ENCODE measurements at regions not wholly inside any gene's neighbourhood (a gene's known extent, or its start where the extent isn't known, plus 50 kb on each side); places are given as distances from the start of the nearest gene placed in this dataset.
"Not testable (repeated sequence)": the region's sequence is repeated elsewhere in the genome, so short reads cannot be mapped to it uniquely, and the experiment has no call there.

GRCh38 chr5:112472614-112473013 is 53.5 kb upstream of the EPB41L4A start:
- DNase-seq (ENCODE audit: low spot score): no peak

DNA sequence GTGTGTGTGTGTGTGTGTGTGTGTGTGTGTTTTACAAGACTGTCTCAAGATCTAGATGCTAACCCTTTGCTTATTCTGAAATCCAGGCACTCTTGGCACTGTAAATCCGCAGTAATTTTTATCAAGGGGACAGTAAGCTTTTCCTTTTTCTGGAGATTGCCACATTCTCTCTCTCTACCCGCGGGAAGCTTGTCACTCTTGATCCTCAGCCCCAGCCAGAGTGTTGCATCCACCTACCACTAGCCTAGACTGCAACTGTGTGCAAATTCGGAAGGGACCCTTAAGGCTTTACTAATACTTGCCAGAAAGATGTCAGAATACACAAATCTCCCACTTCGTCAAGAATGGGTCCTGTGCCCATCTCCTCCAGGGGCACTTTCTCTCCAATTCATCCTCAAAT is 54.9 kb upstream of the EPB41L4A start:
- no peak for DNase-seq (ENCODE audit: low spot score)

- DNase-seq (ENCODE audit: low spot score): no peak
Measured at GRCh38 chr5:112475747-112476365, 56.8 kb upstream of the EPB41L4A start.

DNA sequence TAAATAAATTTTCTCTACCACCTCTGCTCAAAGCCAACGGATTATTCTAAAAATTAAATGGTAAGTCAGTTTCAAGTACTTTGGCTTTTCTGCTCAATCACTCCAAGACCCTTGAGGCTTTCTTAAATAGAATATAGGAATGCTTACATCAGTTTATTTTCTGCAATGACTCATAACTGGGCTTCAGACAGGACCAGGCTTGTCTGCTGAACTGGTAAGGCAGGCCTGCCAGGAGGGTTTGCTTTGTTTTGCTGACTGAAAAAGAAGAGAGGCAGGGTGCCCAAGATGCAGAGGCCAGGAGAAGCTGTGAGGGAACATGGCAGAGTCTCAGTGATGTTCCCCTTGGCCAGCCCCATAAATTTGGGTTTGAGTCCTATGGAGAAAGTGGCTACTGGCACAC is 60.3 kb upstream of the EPB41L4A start:
- DNase-seq (ENCODE audit: low spot score): peak; percentile 17

DNA sequence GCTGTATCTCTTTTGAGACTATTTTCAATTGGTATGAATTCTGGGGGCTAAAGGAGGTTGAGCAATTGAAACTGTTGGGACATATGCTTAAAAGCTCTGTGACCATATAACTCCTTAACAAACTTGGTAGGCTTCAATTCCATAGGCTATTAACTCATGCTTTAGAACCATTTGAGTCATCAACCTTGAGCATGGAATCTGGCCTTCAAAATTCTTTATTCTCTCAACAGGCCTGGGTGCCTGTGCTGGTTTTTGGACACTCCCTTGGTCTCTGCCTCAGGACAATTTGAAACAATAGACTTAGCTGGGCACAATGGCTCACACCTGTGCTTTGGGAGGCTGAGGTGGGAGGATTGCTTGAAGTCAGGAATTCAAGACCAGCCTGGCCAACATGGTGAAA is 61.4 kb upstream of the EPB41L4A start:
- no peak for DNase-seq (ENCODE audit: low spot score)

DNA sequence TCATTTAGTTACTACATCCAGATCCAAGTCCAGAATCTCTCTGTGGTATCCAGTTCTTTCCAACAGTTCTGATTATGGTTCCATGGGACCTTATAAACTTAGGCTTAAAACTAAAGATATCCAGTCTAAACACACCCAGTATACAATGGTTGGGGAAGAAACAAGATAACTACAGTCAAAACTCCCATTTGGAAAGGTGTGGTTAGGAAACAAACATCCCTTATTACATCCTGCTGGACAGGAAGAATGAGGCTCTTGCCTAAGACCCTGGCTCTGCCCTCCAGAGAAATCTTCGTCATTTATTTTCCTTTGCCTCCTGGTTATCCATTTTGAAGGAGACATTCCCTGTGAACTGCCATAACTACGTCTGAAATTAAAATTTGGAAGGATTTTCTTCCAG is 64.6 kb upstream of the EPB41L4A start:
- no peak for DNase-seq (ENCODE audit: low spot score)

DNA sequence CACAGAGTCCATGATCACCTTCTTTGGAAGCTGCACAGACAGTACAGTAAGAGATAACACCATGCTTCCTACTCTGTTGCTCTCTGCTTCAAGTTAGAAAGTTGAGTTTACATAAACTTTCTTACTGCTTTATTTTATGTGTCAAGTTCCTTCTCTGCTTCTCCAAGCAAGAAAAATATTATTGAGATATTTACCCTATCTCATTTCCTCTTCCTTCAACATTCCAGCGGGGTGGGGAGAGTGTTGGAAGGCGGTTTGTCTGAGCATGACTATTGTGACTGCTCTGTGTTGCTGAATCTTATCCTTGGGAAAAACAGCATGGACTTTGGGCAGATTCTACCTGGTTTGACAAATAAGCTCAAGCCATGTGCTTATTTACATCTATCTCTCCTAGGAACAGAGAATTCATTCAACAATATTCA is 66.9 kb upstream of the EPB41L4A start:
- DNase-seq (ENCODE audit: low spot score): no peak

DNA sequence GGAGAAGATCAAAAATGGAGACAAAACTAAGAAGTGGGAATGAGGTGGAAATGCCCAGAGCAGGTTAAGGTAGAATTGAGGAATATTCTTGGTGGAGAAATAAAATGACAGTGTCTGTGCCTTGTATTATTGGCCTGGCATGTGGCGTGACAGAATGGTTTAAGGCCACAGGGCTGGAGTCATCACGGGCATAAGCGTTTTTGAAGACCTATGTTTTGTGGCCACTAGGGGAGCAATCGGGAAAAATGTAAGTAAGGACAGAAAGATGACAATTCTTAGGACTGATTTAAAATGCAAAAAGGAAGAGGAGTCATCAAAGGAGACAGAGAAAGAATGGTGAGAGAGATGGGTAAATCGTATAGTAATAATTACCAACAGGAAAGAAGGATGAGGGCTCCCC is 72.2 kb upstream of the EPB41L4A start:
- DNase-seq (ENCODE audit: low spot score): peak; percentile 33

DNA sequence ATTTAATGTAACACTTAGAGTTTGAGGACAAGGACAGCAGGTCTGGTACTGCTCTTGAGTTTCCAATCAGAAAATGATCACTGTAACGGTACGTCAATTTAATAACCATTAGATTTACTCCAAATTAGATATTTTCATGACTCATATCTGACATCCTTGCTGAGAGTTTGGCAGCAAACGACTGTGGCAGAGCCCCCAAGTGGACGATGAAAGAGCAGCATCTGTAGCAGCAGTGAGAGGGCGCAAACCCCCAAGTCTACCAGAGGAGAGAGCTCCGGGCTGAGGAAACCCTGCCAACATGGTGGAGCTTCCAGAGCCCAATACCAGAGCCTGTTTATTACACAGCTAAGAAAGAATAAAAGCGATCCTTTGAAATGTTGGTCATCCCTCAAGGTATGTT is 73.2 kb upstream of the EPB41L4A start:
- peak; percentile 77 for DNase-seq (ENCODE audit: low spot score)

- DNase-seq (ENCODE audit: low spot score): not testable (repeated sequence)
Measured at GRCh38 chr5:112503749-112504501, 84.8 kb upstream of the EPB41L4A start.

- not testable (repeated sequence) for DNase-seq (ENCODE audit: low spot score)
Measured at GRCh38 chr5:112509097-112509496, 90.0 kb upstream of the EPB41L4A start.

DNA sequence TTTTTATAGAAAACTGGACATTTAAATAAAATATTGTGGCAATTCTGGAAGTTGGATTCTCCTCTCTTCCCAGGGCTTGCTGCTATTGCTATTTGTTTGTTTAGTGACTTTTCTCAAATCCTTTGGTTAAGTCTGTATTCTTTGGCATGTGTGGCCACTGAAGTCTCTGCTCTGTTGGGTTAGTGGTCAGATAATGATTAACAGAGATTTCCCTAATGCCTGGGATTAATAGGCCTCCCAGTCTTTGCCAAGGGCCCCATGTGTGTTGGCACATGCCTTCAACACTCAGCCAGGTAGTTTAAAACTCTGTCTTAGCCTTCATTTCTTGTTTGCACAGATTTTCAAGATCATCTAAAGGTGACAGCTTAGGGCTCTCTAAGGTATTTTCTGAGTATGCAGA is 92.8 kb upstream of the EPB41L4A start:
- DNase-seq (ENCODE audit: low spot score): no peak

- no peak for DNase-seq (ENCODE audit: low spot score)
Measured at GRCh38 chr5:112512901-112513300, 93.8 kb upstream of the EPB41L4A start.

- no peak for DNase-seq (ENCODE audit: low spot score)
Measured at GRCh38 chr5:112514111-112514510, 95.0 kb upstream of the EPB41L4A start.

- DNase-seq (ENCODE audit: low spot score): not testable (repeated sequence)
Measured at GRCh38 chr5:112520474-112520873, 101.4 kb upstream of the EPB41L4A start.

GRCh38 chr5:112522891-112523673 is 104.0 kb upstream of the EPB41L4A start:
- DNase-seq (ENCODE audit: low spot score): not testable (repeated sequence)

- DNase-seq (ENCODE audit: low spot score): not testable (repeated sequence)
Measured at GRCh38 chr5:112523674-112524263, 104.7 kb upstream of the EPB41L4A start.

DNA sequence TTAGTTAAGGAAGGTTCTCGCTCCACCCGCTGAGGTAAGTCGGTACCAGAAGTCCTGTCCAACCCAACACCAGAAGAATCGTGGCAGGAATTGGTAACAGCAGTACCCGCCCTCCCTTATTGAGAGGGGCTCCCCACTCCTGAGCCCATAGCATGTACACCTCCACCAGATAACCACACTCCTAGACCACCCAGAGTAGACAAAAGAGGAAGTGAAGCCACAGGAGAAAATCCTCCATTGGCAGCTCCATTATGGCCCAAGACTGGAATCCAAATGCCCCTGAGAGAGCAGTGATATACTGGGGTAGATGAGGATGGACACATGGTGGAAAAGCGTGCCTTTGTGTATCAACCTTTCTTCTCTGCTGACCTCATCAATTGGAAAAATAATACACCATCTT is 106.1 kb upstream of the EPB41L4A start:
- no peak for DNase-seq (ENCODE audit: low spot score)

GRCh38 chr5:112528928-112529327 is 109.9 kb upstream of the EPB41L4A start:
- DNase-seq (ENCODE audit: low spot score): no peak

DNA sequence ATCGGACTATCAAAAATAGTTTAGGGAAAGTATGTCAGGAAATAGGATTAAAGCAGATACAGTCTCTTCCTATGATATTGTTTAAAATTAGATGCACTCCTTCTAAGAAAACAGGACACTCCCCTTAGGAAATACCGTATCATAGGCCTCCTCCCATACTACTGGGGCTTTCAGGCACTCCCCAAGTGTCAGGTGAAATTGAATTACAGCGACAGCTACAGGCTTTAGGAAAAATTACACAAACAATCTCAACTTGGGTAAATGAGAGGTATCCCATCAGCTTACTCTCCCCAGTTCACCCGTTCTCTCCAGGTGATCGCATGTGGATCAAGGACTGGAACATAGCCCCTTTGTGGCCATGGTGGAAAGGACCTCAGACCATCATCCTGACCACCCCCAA is 110.4 kb upstream of the EPB41L4A start:
- no peak for DNase-seq (ENCODE audit: low spot score)

GRCh38 chr5:112532654-112533360 is 113.7 kb upstream of the EPB41L4A start:
- no peak for DNase-seq (ENCODE audit: low spot score)

DNA sequence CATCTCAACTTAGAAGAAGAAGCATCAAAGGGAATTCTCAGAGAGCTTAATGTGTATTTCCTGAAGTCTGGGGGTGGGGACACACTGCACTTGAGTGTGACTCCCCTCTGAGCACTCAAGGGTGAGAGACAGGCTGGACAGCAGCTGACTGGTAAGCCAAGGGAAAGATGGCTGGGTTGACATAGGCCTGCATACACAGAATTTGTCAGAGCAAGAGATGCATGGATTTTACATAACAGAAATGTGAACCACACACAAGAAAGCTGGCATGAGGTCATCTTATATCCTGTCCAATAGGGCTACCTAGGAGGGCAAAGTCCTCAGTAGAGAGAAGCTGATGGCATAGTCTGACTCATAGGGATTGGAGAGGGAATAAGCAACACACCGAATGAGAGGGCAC is 114.3 kb upstream of the EPB41L4A start:
- no peak for DNase-seq (ENCODE audit: low spot score)

Measured in AG20443 (cell line).